ENCODE measurements at regions not wholly inside any gene's neighbourhood (a gene's known extent, or its start where the extent isn't known, plus 50 kb on each side); places are given as distances from the start of the nearest gene placed in this dataset.

- Histone ChIP-seq H2AFZ (ENCODE audit: low read depth, low read length) (no peak overlapping the region), H3K9me1 (ENCODE audit: control insufficient read depth, insufficient read depth, low read length) (no peaks in the 10 kb centered on the region), H3K36me3 (ENCODE audit: control insufficient read depth, insufficient read depth, low read length) (no peaks in the 10 kb centered on the region), H3K9ac (ENCODE audit: insufficient read depth in 1 of 2, low read depth in 2 of 2, low read length in 2 of 2) (no peak overlapping the region; a peak in 1 of 4 replicates), H3K4me3 (no peak overlapping the region), H3K27me3 (ENCODE audit: control insufficient read depth in 2 of 2, insufficient read depth in 2 of 2, low read length in 2 of 2) (peaks cover 0 to 9% of the 10 kb centered on the region in 2 experiments; a peak in 2 of 5 replicates), H4K20me1 (replicated peaks; ENCODE audit: control insufficient read depth, insufficient read depth, low read length) (peaks cover 5% of the 10 kb centered on the region; the same call in 1 of the 2 replicates), H3K79me2 (ENCODE audit: control insufficient read depth, insufficient read depth, low read length) (no peaks in the 10 kb centered on the region), H3K4me2 (ENCODE audit: insufficient read depth, low read length) (no peak overlapping the region), H3K27ac (ENCODE audit: extremely low read depth, low read depth, low read length) (no peak overlapping the region), H3K9me3 (replicated peaks; ENCODE audit: control insufficient read depth, insufficient read depth, low read depth, low read length) (no peaks in the 10 kb centered on the region), H3K4me1 (replicated peaks in 1 of 2; ENCODE audit: control insufficient read depth in 2 of 2, insufficient read depth in 2 of 2, low read length in 2 of 2) (no peaks in the 10 kb centered on the region)
- POLR2A ChIA-PET: no interaction called here
- BruUV-seq (replicated peaks): no TSS peak
- in situ Hi-C loops (cut with MboI): no loop called here
- ATAC-seq: no peak
- TF ChIP-seq PHF21A (IDR thresholded peaks at IDR 0.05; ENCODE audit: borderline replicate concordance, low read depth) (no peak), NRF1 (conservative IDR thresholded peaks at IDR 0.05 in 1 of 2, IDR thresholded peaks at IDR 0.05 in 1 of 2) (peak in 1 of 2 experiments; percentile 29; a peak in 2 of 4 replicates)
- no peak for DNase-seq (ENCODE audit: extremely low read depth in 1 of 4, low spot score in 3 of 4)
- no peak for FAIRE-seq
- WGBS (ENCODE audit: insufficient coverage, low coverage, missing lambda C conversion rate): 0% methylated on average over 6 of the region's 11 CpGs
- intact Hi-C loops (cut with micrococcal nuclease): no loop called here
- CTCF ChIA-PET (ENCODE audit: low intra/inter-chr PET ratio): no interaction called here
Measured at GRCh38 chr12:115012861-115013235, 328.9 kb upstream of the TBX3 start.

- in situ Hi-C loops (cut with MboI): no loop called here
- H4K20me1 ChIP-seq (replicated peaks; ENCODE audit: control insufficient read depth, insufficient read depth, low read length): peaks cover 5% of the 10 kb centered on the region; the same call in 1 of the 2 replicates
- no peak for ATAC-seq
- no peaks in the 10 kb centered on the region for H3K9me1 ChIP-seq (ENCODE audit: control insufficient read depth, insufficient read depth, low read length)
- H3K27me3 ChIP-seq (ENCODE audit: control insufficient read depth in 2 of 2, insufficient read depth in 2 of 2, low read length in 2 of 2): peaks cover 0 to 15% of the 10 kb centered on the region in 2 experiments; a peak in 2 of 5 replicates
- 3% methylated on average over 3 of the region's 3 CpGs for WGBS (ENCODE audit: insufficient coverage, low coverage, missing lambda C conversion rate)
- intact Hi-C loops (cut with micrococcal nuclease): no loop called here
- CTCF ChIA-PET (ENCODE audit: low intra/inter-chr PET ratio): no interaction called here
- H3K36me3 ChIP-seq (ENCODE audit: control insufficient read depth, insufficient read depth, low read length): no peaks in the 10 kb centered on the region
- no peak overlapping the region for H2AFZ ChIP-seq (ENCODE audit: low read depth, low read length)
- DNase-seq (ENCODE audit: extremely low read depth in 1 of 4, low spot score in 3 of 4): no peak
- H3K4me3 ChIP-seq: no peak overlapping the region
- no peaks in the 10 kb centered on the region for H3K79me2 ChIP-seq (ENCODE audit: control insufficient read depth, insufficient read depth, low read length)
- H3K4me1 ChIP-seq (replicated peaks in 1 of 2; ENCODE audit: control insufficient read depth in 2 of 2, insufficient read depth in 2 of 2, low read length in 2 of 2): no peaks in the 10 kb centered on the region
- no TSS peak for BruUV-seq (replicated peaks)
- POLR2A ChIA-PET: no interaction called here
- no peak overlapping the region for H3K9ac ChIP-seq (ENCODE audit: insufficient read depth in 1 of 2, low read depth in 2 of 2, low read length in 2 of 2)
- H3K9me3 ChIP-seq (replicated peaks; ENCODE audit: control insufficient read depth, insufficient read depth, low read depth, low read length): no peaks in the 10 kb centered on the region
- H3K27ac ChIP-seq (ENCODE audit: extremely low read depth, low read depth, low read length): no peak overlapping the region
- H3K4me2 ChIP-seq (ENCODE audit: insufficient read depth, low read length): no peak overlapping the region
- no peak for FAIRE-seq
- no peak for TF ChIP-seq RBFOX2 (IDR thresholded peaks at IDR 0.05; ENCODE audit: low read depth, low read length)
- TF ChIP-seq ZC3H4 (CRISPR knock-in tag; IDR thresholded peaks at IDR 0.05; ENCODE audit: borderline replicate concordance): no peak
- TF ChIP-seq RBBP5 (IDR thresholded peaks at IDR 0.05; ENCODE audit: borderline replicate concordance, insufficient read depth, low read length, poor library complexity, severe bottlenecking): no peak
- TF ChIP-seq, protein P1, sequence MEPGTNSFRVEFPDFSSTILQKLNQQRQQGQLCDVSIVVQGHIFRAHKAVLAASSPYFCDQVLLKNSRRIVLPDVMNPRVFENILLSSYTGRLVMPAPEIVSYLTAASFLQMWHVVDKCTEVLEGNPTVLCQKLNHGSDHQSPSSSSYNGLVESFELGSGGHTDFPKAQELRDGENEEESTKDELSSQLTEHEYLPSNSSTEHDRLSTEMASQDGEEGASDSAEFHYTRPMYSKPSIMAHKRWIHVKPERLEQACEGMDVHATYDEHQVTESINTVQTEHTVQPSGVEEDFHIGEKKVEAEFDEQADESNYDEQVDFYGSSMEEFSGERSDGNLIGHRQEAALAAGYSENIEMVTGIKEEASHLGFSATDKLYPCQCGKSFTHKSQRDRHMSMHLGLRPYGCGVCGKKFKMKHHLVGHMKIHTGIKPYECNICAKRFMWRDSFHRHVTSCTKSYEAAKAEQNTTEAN (CRISPR knock-in tag; IDR thresholded peaks at IDR 0.05): no peak
- TF ChIP-seq ZNF699 (CRISPR knock-in tag; IDR thresholded peaks at IDR 0.05; ENCODE audit: insufficient replicate concordance): no peak
- TF ChIP-seq DACH1 (IDR thresholded peaks at IDR 0.05; ENCODE audit: partially characterized antibody): no peak
- no peak for TF ChIP-seq HDAC8 (tag; IDR thresholded peaks at IDR 0.05)
- TF ChIP-seq HNRNPL (IDR thresholded peaks at IDR 0.05; ENCODE audit: low read depth, low read length): no peak
- TF ChIP-seq TBL1XR1 (IDR thresholded peaks at IDR 0.05; ENCODE audit: low read length in 2 of 2): no peak
- TF ChIP-seq C11orf30 (IDR thresholded peaks at IDR 0.05; ENCODE audit: low read depth): no peak
Measured at GRCh38 chr12:115011703-115012102, 327.7 kb upstream of the TBX3 start.

All from K562 (cell line).